GM18861 (cell line): ENCODE measurements at regions not wholly inside any gene's neighbourhood (a gene's known extent, or its start where the extent isn't known, plus 50 kb on each side); places are given as distances from the start of the nearest gene placed in this dataset.
A peak's percentile ranks its signal among the peaks of the same experiment; 100 is the strongest.
"Not testable (repeated sequence)": the region's sequence is repeated elsewhere in the genome, so short reads cannot be mapped to it uniquely, and the experiment has no call there.

Experiments
- ATAC-seq: cut with Tn5 transposase; IDR thresholded peaks from one replicate; pipeline ENCODE4 v1.9.1; 2021; ENCODE audit not compliant: unreplicated experiment

- no peak for ATAC-seq
These were observed 426.6 kb upstream of the CHRM2 start for GRCh38 chr7:136441835-136442234.

GRCh38 chr7:136431736-136432135 lies 436.7 kb upstream of the CHRM2 start:
- not testable (repeated sequence) for ATAC-seq

GRCh38 chr7:136424058-136424457 lies 444.4 kb upstream of the CHRM2 start:
- ATAC-seq, result no peak

- ATAC-seq, result not testable (repeated sequence)
These were observed 442.6 kb upstream of the MTPN start for GRCh38 chr7:136419740-136420139.

- no peak for ATAC-seq
These were observed 435.8 kb upstream of the MTPN start for GRCh38 chr7:136412952-136413351.

- ATAC-seq, result peak; percentile 93
These were observed 429.0 kb upstream of the MTPN start for GRCh38 chr7:136405931-136406777.

- no peak for ATAC-seq
These were observed 426.4 kb upstream of the MTPN start for GRCh38 chr7:136403591-136403990.

GRCh38 chr7:136400877-136401276 lies 423.7 kb upstream of the MTPN start:
- ATAC-seq, result no peak

GRCh38 chr7:136399385-136399784 lies 422.2 kb upstream of the MTPN start:
- ATAC-seq, result no peak

- ATAC-seq, result no peak
These were observed 415.7 kb upstream of the MTPN start for GRCh38 chr7:136392856-136393255.

GRCh38 chr7:136391371-136391770 lies 414.2 kb upstream of the MTPN start:
- no peak for ATAC-seq

GRCh38 chr7:136389933-136390332 lies 412.8 kb upstream of the MTPN start:
- ATAC-seq, result no peak

- no peak for ATAC-seq
These were observed 409.7 kb upstream of the MTPN start for GRCh38 chr7:136386876-136387275.

- not testable (repeated sequence) for ATAC-seq
These were observed 394.2 kb upstream of the MTPN start for GRCh38 chr7:136371409-136371808.

GRCh38 chr7:136370137-136370536 lies 393.0 kb upstream of the MTPN start:
- ATAC-seq, result no peak

GRCh38 chr7:136369225-136369624 lies 392.1 kb upstream of the MTPN start:
- ATAC-seq, result no peak

- peak; percentile 96 for ATAC-seq
These were observed 382.3 kb upstream of the MTPN start for GRCh38 chr7:136359333-136359903.

- peak; percentile 44 for ATAC-seq
These were observed 376.1 kb upstream of the MTPN start for GRCh38 chr7:136353287-136353686.

- no peak for ATAC-seq
These were observed 371.5 kb upstream of the MTPN start for GRCh38 chr7:136348542-136349192.

- no peak for ATAC-seq
These were observed 371.0 kb upstream of the MTPN start for GRCh38 chr7:136348142-136348541.

- ATAC-seq, result no peak
These were observed 370.3 kb upstream of the MTPN start for GRCh38 chr7:136347488-136347887.

- no peak for ATAC-seq
These were observed 365.1 kb upstream of the MTPN start for GRCh38 chr7:136342251-136342650.
